Mesothelial cell of epicardium (in vitro differentiated cells): ENCODE measurements at regions not wholly inside any gene's neighbourhood (a gene's known extent, or its start where the extent isn't known, plus 50 kb on each side); places are given as distances from the start of the nearest gene placed in this dataset.

ENCODE experiments used
- DNase-seq, 2 experiments: peaks; one replicate each; pipeline ENCODE4 v3.0.0; 2021; ENCODE audit warnings: low spot score in 2 of 2; ENCODE audit not compliant: unreplicated experiment in 2 of 2
- H3K27ac Mint-ChIP-seq: 2 replicates; pipeline ENCODE4 v1.8.0; 2021; ENCODE audit warnings: mixed read lengths
- H3K27me3 Mint-ChIP-seq: 2 replicates; pipeline ENCODE4 v1.8.0; 2021; ENCODE audit warnings: low read depth, mixed read lengths
- H3K36me3 Mint-ChIP-seq: 2 replicates; pipeline ENCODE4 v1.8.0; 2021; ENCODE audit warnings: mixed read lengths
- H3K4me1 Mint-ChIP-seq: 2 replicates; pipeline ENCODE4 v1.8.0; 2021; ENCODE audit warnings: mixed read lengths
- H3K4me3 Mint-ChIP-seq: 2 replicates; pipeline ENCODE4 v1.8.0; 2021; ENCODE audit warnings: mild to moderate bottlenecking, moderate library complexity, mixed read lengths
- H3K9me3 Mint-ChIP-seq: 2 replicates; pipeline ENCODE4 v1.8.0; 2021; ENCODE audit warnings: mixed read lengths
- TF ChIP-seq, protein P1 (sequence below): fragments of 200-600 bp; sonication (generic); IDR thresholded peaks from one replicate; pipeline ENCODE4 v1.5.0; 2021; ENCODE audit warnings: antibody characterized with exemption; ENCODE audit not compliant: unreplicated experiment

DNA sequence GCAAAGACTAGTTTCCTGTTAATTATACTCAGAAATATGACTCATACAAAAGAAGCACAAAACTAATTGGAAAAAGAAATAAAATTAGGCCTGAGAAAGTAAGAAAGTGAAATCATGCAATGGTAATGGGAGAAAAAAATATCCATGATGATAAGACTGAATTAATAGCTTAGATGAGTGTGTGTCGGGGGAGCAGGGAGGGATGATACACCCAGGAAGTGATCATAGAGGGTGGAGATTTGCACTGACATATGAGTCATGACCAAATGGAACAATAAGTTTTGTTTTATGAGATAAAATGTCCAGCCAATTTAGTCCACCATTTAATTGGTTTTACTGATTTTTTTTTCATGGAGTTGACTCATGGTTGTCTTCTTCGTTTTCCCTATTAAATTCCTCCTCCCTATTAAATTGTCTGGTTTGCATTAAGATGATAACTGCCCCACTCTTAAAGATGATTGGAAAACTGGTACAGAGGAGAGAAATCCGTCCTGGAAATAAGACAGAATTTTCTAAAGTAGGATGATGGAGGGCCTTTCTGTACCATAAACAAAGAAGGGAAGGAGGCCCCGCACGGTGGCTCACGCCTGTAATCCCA is 111.7 kb upstream of the KCNJ6 start:
- peaks cover 45% of the 10 kb centered on the region for H3K27me3 Mint-ChIP-seq
- DNase-seq = no peak
- TF ChIP-seq, protein P1, sequence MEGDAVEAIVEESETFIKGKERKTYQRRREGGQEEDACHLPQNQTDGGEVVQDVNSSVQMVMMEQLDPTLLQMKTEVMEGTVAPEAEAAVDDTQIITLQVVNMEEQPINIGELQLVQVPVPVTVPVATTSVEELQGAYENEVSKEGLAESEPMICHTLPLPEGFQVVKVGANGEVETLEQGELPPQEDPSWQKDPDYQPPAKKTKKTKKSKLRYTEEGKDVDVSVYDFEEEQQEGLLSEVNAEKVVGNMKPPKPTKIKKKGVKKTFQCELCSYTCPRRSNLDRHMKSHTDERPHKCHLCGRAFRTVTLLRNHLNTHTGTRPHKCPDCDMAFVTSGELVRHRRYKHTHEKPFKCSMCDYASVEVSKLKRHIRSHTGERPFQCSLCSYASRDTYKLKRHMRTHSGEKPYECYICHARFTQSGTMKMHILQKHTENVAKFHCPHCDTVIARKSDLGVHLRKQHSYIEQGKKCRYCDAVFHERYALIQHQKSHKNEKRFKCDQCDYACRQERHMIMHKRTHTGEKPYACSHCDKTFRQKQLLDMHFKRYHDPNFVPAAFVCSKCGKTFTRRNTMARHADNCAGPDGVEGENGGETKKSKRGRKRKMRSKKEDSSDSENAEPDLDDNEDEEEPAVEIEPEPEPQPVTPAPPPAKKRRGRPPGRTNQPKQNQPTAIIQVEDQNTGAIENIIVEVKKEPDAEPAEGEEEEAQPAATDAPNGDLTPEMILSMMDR = no peak

DNA sequence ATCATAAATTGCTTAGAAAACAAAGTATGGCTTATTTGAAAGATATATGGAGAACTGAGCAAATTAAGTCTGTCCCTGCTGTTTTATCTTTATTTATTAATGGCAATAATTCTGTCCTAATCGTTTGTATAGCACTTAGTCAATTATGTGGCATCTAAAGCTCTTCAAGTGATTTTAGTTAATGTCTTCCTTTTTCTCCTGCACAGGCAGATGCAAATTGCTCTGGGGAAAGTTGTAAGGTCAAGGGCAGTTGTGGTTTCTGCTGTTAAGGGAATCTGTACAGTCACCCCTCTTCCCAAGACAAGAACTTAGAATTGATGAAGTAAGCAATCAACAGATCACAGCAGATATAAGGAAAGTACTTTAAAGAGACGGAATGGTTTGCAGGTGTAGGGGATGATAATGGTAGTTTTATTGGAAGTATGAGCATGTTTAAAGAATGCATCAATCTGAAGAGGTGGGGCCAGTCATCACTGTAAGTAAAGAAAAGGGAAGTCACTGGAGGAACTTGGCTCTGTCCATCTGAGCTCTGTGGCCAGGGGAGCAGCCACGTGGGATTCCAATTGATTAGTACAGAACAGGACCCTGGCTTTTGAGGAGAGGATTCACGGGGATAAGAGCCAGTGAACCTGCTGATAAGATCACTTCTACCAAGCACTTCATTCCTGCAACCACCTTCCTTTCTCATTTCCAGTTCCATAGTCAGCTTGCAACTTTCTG is 116.0 kb upstream of the KCNJ6 start:
- Mint-ChIP-seq H3K9me3 (no peaks in the 10 kb centered on the region), H3K27me3 (peaks cover 44% of the 10 kb centered on the region), H3K36me3 (no peaks in the 10 kb centered on the region), H3K4me3 (no peak overlapping the region), H3K27ac (no peak overlapping the region), H3K4me1 (peaks cover 9% of the 10 kb centered on the region)
- TF ChIP-seq, protein P1 = no peak
- DNase-seq = no peak

More for the DNA sequence above, 111.7 kb upstream of the KCNJ6 start:
- H3K4me1 Mint-ChIP-seq = peaks cover 10% of the 10 kb centered on the region
- no peaks in the 10 kb centered on the region for H3K9me3 Mint-ChIP-seq
- no peaks in the 10 kb centered on the region for H3K36me3 Mint-ChIP-seq
- H3K4me3 Mint-ChIP-seq = no peak overlapping the region
- H3K27ac Mint-ChIP-seq = no peak overlapping the region

- TF ChIP-seq, protein P1 = no peak
- Mint-ChIP-seq H3K4me3 (no peak overlapping the region), H3K36me3 (no peaks in the 10 kb centered on the region), H3K9me3 (no peaks in the 10 kb centered on the region), H3K27me3 (peaks cover 32% of the 10 kb centered on the region), H3K27ac (no peak overlapping the region), H3K4me1 (peaks cover 14% of the 10 kb centered on the region)
- DNase-seq = no peak
These were observed 119.8 kb upstream of the KCNJ6 start for GRCh38 chr21:38036016-38036415.

- Mint-ChIP-seq H3K27ac (no peak overlapping the region), H3K4me3 (no peak overlapping the region), H3K9me3 (no peaks in the 10 kb centered on the region), H3K36me3 (no peaks in the 10 kb centered on the region), H3K27me3 (peaks cover 21% of the 10 kb centered on the region), H3K4me1 (peaks cover 17% of the 10 kb centered on the region)
- TF ChIP-seq, protein P1 = no peak
- no peak for DNase-seq
These were observed 121.2 kb upstream of the KCNJ6 start for GRCh38 chr21:38037416-38037815.

DNA sequence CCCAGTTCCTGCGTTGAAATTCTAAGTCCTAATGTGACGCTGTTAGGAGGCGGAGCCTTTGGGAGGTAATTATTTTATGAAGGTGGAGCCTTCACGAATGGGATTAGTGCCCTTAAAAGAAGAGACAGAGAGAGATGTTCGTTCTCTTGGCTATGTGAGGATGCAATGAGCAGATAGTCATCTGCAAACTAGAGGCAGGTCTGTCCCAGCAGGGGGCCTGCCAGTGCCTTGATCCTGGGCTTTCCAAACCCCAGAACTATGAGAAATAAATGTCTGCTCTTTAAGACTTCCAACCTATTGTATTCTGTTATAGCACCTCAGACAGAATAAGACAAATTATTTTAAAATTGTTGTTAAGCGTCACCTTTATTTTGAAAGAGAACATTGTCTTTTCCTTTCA is 123.1 kb upstream of the KCNJ6 start:
- Mint-ChIP-seq H3K4me1 (peaks cover 17% of the 10 kb centered on the region), H3K27me3 (peaks cover 15% of the 10 kb centered on the region), H3K27ac (no peak overlapping the region), H3K36me3 (no peaks in the 10 kb centered on the region), H3K4me3 (no peak overlapping the region), H3K9me3 (no peaks in the 10 kb centered on the region)
- TF ChIP-seq, protein P1 = no peak
- no peak for DNase-seq
